Stomach (tissue), 8 donors: ENCODE measurements at regions not wholly inside any gene's neighbourhood (a gene's known extent, or its start where the extent isn't known, plus 50 kb on each side); places are given as distances from the start of the nearest gene placed in this dataset.

ENCODE experiments used
- DNase-seq, 2 donors: peaks; one replicate each; pipeline versions ENCODE4 v3.0.0 to v3.0.0-alpha.2; 2013 to 2019
- H3K27ac ChIP-seq, 5 donors: fragments of 200-600 bp in 4 of 5; sonication (generic) in 4 of 5; one replicate each; pipeline ENCODE4 v1.5.1; 2013 to 2019; ENCODE audit warnings: mild to moderate bottlenecking in 1 of 5, moderate library complexity in 1 of 5
- H3K27me3 ChIP-seq, 3 donors: fragments of 200-600 bp; sonication (generic); one replicate each; pipeline ENCODE4 v1.5.1; 2017 to 2019; ENCODE audit warnings: mixed run types in 1 of 3
- H3K36me3 ChIP-seq, 4 donors: fragments of 200-600 bp; sonication (generic); 1 replicate in 3 of 4; 2 replicates in 1 of 4; pipeline ENCODE4 v1.5.1; 2016 to 2019
- H3K4me1 ChIP-seq, 4 donors: fragments of 200-600 bp; sonication (generic); one replicate each; pipeline ENCODE4 v1.5.1; 2016 to 2019
- H3K4me3 ChIP-seq, 4 donors: fragments of 200-600 bp; sonication (generic) in 3 of 4; one replicate each; pipeline ENCODE4 v1.5.1; 2016 to 2019; ENCODE audit warnings: mild to moderate bottlenecking in 1 of 4
- H3K9me3 ChIP-seq, 4 donors: fragments of 200-600 bp; sonication (generic); one replicate each; pipeline ENCODE4 v1.5.1; 2016 to 2019
- CTCF ChIP-seq, 7 experiments: fragments of 450-650 bp in 4 of 7; fragments of 200-600 bp in 3 of 7; sonication (generic) in 3 of 7; IDR thresholded peaks; one replicate each; pipeline ENCODE4 v1.5.1; 2016 to 2019; ENCODE audit warnings: antibody characterized with exemption in 7 of 7, control low read depth in 2 of 7, mild to moderate bottlenecking in 1 of 7
- EP300 ChIP-seq: sonication (generic); formaldehyde crosslinking; IDR thresholded peaks from one replicate; pipeline ENCODE4 v1.6.1; 2017; ENCODE audit warnings: antibody characterized with exemption
- POLR2A ChIP-seq, 4 donors: fragments of 450-650 bp; IDR thresholded peaks; one replicate each; pipeline ENCODE4 v1.6.1; 2016; ENCODE audit warnings: antibody characterized with exemption in 4 of 4, control low read depth in 2 of 4, mild to moderate bottlenecking in 1 of 4, moderate library complexity in 1 of 4
- POLR2AphosphoS5 ChIP-seq, 3 donors: sonication (generic); formaldehyde crosslinking; IDR thresholded peaks; one replicate each; pipeline ENCODE4 v1.6.1; 2016; ENCODE audit warnings: antibody characterized with exemption in 3 of 3
- WGBS, 5 donors: extraction: QIAGEN DNeasy Blood & Tissue Kit in 3 of 5; methylation state at CpG; one replicate each; pipeline versions ENCODE4 v1.1.5 to v1.1.7; 2013 to 2018; 5-methylcytosine and 5-hydroxymethylcytosine counted together
- intact Hi-C: fragments of 100-400 bp; cut with DNase I; formaldehyde crosslinking; loops from one replicate; pipeline ENCODE4 v1.15.1; 2023; ENCODE audit warnings: low total_unique reads
- donor health status: healthy with polysubstance abuse.
- donor health status: Bipolar disorder and iron deficiency.
- donor health status: healthy.

GRCh38 chr14:49447540-49448107 is 138.6 kb downstream of the RPS29 start:
- Histone ChIP-seq H3K4me3 (no peak overlapping the region), H3K36me3 (no peaks in the 10 kb centered on the region), H3K9me3 (peaks cover 3 to 21% (median 17%) of the 10 kb centered on the region in 4 donors), H3K4me1 (no peaks in the 10 kb centered on the region), H3K27me3 (no peaks in the 10 kb centered on the region), H3K27ac (no peak overlapping the region)
- DNase-seq = no peak
- 44 to 59% (median 50%) methylated on average over 1 of the region's 1 CpG for WGBS, 5 donors
- intact Hi-C loops = no loop called here
- TF ChIP-seq POLR2A (IDR thresholded peaks at IDR 0.05) = no peak
- TF ChIP-seq CTCF (IDR thresholded peaks at IDR 0.05) = no peak
- no peak for TF ChIP-seq EP300
- no peak for TF ChIP-seq POLR2AphosphoS5 (IDR thresholded peaks at IDR 0.05)

GRCh38 chr14:49446801-49447200 is 139.4 kb downstream of the RPS29 start:
- no peak for TF ChIP-seq EP300
- no peak for TF ChIP-seq POLR2A (IDR thresholded peaks at IDR 0.05)
- no peak for TF ChIP-seq POLR2AphosphoS5 (IDR thresholded peaks at IDR 0.05)
- no peak for TF ChIP-seq CTCF (IDR thresholded peaks at IDR 0.05)
- intact Hi-C loops = no loop called here
- H3K4me1 ChIP-seq = no peaks in the 10 kb centered on the region
- WGBS, 5 donors = 54 to 65% (median 61%) methylated on average over 2 of the region's 2 CpGs
- no peak for DNase-seq
- H3K4me3 ChIP-seq = no peak overlapping the region
- no peak overlapping the region for H3K27ac ChIP-seq
- no peaks in the 10 kb centered on the region for H3K36me3 ChIP-seq
- H3K9me3 ChIP-seq = peaks cover 3 to 21% (median 17%) of the 10 kb centered on the region in 4 donors
- no peaks in the 10 kb centered on the region for H3K27me3 ChIP-seq

GRCh38 chr14:49438256-49438770 is 147.9 kb downstream of the RPS29 start:
- intact Hi-C loops = no loop called here
- no peak for TF ChIP-seq POLR2A (IDR thresholded peaks at IDR 0.05)
- TF ChIP-seq CTCF (IDR thresholded peaks at IDR 0.05) = no peak
- TF ChIP-seq EP300 = no peak
- no peak for TF ChIP-seq POLR2AphosphoS5 (IDR thresholded peaks at IDR 0.05)
- 57 to 67% (median 63%) methylated on average over 4 of the region's 4 CpGs for WGBS, 5 donors
- Histone ChIP-seq H3K9me3 (peaks cover 0 to 12% (median 8%) of the 10 kb centered on the region in 4 donors), H3K4me1 (no peaks in the 10 kb centered on the region), H3K4me3 (no peak overlapping the region), H3K27me3 (no peaks in the 10 kb centered on the region), H3K36me3 (no peaks in the 10 kb centered on the region), H3K27ac (no peak overlapping the region)
- no peak for DNase-seq

- intact Hi-C loops = no loop called here
- no peaks in the 10 kb centered on the region for H3K36me3 ChIP-seq
- no peak overlapping the region for H3K4me3 ChIP-seq
- H3K9me3 ChIP-seq = peaks cover 7 to 30% (median 24%) of the 10 kb centered on the region in 4 donors
- TF ChIP-seq POLR2AphosphoS5 (IDR thresholded peaks at IDR 0.05) (no peak), EP300 (no peak), CTCF (IDR thresholded peaks at IDR 0.05) (no peak), POLR2A (IDR thresholded peaks at IDR 0.05) (no peak)
- no peaks in the 10 kb centered on the region for H3K4me1 ChIP-seq
- DNase-seq = no peak
- H3K27ac ChIP-seq = no peak overlapping the region
- H3K27me3 ChIP-seq = no peaks in the 10 kb centered on the region
- WGBS, 5 donors = 72 to 86% (median 78%) methylated on average over 2 of the region's 2 CpGs
Observed at GRCh38 chr14:49428076-49428475, 158.1 kb downstream of the RPS29 start.
